Esophagus muscularis mucosa (tissue), 4 donors: ENCODE measurements at regions not wholly inside any gene's neighbourhood (a gene's known extent, or its start where the extent isn't known, plus 50 kb on each side); places are given as distances from the start of the nearest gene placed in this dataset.

Source experiments
- DNase-seq: peaks from one replicate; pipeline ENCODE4 v3.0.0-alpha.2; 2017; ENCODE audit errors: extremely low spot score
- H3K27ac ChIP-seq, 4 donors: fragments of 200-600 bp; sonication (generic); replicated peaks in 1 of 4; 1 replicate in 3 of 4; 2 replicates in 1 of 4; pipeline ENCODE4 v1.5.1; 2016 to 2019; ENCODE audit warnings: mild to moderate bottlenecking in 1 of 4
- H3K27me3 ChIP-seq, 4 donors: fragments of 200-600 bp; sonication (generic); one replicate each; pipeline versions ENCODE4 v1.5.1 to v1.6.0; 2016 to 2019
- H3K36me3 ChIP-seq, 4 donors: fragments of 200-600 bp; sonication (generic); one replicate each; pipeline ENCODE4 v1.5.1; 2016 to 2019
- H3K4me1 ChIP-seq, 4 donors: fragments of 200-600 bp; sonication (generic); one replicate each; pipeline ENCODE4 v1.5.1; 2016 to 2019
- H3K4me3 ChIP-seq, 4 donors: fragments of 200-600 bp; sonication (generic); 1 replicate in 2 of 4; 2 replicates in 2 of 4; pipeline ENCODE4 v1.5.1; 2016 to 2019; ENCODE audit warnings: mild to moderate bottlenecking in 4 of 4, moderate library complexity in 1 of 4
- H3K9me3 ChIP-seq, 4 donors: fragments of 200-600 bp; sonication (generic); 1 replicate in 3 of 4; 2 replicates in 1 of 4; pipeline ENCODE4 v1.5.1; 2016 to 2019
- EP300 ChIP-seq: sonication (generic); formaldehyde crosslinking; IDR thresholded peaks from one replicate; pipeline ENCODE4 v1.6.1; 2017; ENCODE audit warnings: antibody characterized with exemption
- POLR2A ChIP-seq: fragments of 450-650 bp; IDR thresholded peaks from one replicate; pipeline ENCODE4 v1.6.1; 2017; ENCODE audit warnings: antibody characterized with exemption, moderate library complexity, mild to moderate bottlenecking, low read depth
- POLR2AphosphoS5 ChIP-seq, 2 donors: sonication (generic); formaldehyde crosslinking; IDR thresholded peaks; one replicate each; pipeline ENCODE4 v1.6.1; 2017; ENCODE audit warnings: antibody characterized with exemption in 2 of 2
- WGBS: methylation state at CpG from one replicate; pipeline ENCODE4 v1.1.5; 2018; 5-methylcytosine and 5-hydroxymethylcytosine counted together
- intact Hi-C: fragments of 100-400 bp; cut with DNase I; formaldehyde crosslinking; loops from one replicate; pipeline ENCODE4 v1.15.1; 2023
- TF ChIP-seq, protein P1 (sequence below), 3 experiments: fragments of 200-600 bp in 2 of 3; fragments of 450-650 bp in 1 of 3; sonication (generic) in 2 of 3; IDR thresholded peaks; one replicate each; pipeline ENCODE4 v1.5.1; 2017 to 2019; ENCODE audit warnings: antibody characterized with exemption in 3 of 3, mild to moderate bottlenecking in 2 of 3, moderate library complexity in 1 of 3

DNA sequence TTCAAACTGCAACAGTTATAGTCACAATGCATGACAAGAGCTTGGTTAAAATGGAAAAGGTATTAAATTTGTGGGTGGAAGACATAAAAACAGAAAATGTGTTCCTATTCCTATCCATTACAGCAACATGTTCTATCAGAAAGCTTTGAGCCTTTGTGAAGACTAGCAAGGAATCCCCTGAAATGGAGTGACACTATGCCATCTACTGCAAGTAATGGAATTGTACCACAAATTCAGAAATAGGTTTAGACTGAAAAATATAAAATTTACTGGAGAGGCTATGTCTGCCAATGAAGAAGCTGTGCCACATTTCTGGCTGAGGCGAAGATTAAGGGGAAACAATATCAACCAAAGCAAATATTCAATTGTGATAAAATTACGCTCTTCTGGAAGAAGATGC, 247.9 kb downstream of the ADAM29 start:
- no peaks in the 10 kb centered on the region for H3K27me3 ChIP-seq
- no peak for DNase-seq
- H3K36me3 ChIP-seq = no peaks in the 10 kb centered on the region
- TF ChIP-seq POLR2A (no peak), POLR2AphosphoS5 (IDR thresholded peaks at IDR 0.05) (no peak), EP300 (no peak)
- TF ChIP-seq, protein P1, sequence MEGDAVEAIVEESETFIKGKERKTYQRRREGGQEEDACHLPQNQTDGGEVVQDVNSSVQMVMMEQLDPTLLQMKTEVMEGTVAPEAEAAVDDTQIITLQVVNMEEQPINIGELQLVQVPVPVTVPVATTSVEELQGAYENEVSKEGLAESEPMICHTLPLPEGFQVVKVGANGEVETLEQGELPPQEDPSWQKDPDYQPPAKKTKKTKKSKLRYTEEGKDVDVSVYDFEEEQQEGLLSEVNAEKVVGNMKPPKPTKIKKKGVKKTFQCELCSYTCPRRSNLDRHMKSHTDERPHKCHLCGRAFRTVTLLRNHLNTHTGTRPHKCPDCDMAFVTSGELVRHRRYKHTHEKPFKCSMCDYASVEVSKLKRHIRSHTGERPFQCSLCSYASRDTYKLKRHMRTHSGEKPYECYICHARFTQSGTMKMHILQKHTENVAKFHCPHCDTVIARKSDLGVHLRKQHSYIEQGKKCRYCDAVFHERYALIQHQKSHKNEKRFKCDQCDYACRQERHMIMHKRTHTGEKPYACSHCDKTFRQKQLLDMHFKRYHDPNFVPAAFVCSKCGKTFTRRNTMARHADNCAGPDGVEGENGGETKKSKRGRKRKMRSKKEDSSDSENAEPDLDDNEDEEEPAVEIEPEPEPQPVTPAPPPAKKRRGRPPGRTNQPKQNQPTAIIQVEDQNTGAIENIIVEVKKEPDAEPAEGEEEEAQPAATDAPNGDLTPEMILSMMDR (IDR thresholded peaks at IDR 0.05) = no peak
- H3K27ac ChIP-seq = no peak overlapping the region
- no peaks in the 10 kb centered on the region for H3K4me1 ChIP-seq
- 79% methylated on average over 2 of the region's 2 CpGs for WGBS
- intact Hi-C loops = no loop called here
- H3K4me3 ChIP-seq = no peak overlapping the region
- no peaks in the 10 kb centered on the region for H3K9me3 ChIP-seq

DNA sequence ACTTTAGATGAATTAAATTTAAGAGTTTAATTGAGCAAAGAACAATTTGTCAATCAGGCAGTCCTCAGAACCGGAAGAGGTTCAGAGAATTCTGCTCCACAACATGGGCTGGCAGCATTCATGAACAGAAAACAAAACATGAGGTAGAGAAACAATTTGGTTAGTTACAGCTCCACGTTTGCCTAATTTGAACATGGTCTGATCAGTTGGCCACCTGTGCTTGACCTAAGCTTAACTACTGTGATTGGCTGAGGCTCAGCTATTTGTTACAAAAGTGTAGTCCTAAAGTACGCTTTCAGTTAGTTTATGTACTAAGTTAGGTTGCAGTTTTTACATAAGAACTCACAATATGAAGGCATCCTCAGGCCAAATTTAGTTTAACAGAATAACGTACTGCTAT, 258.6 kb downstream of the ADAM29 start:
- TF ChIP-seq, protein P1 (IDR thresholded peaks at IDR 0.05) = no peak
- TF ChIP-seq EP300 (no peak), POLR2A (no peak), POLR2AphosphoS5 (IDR thresholded peaks at IDR 0.05) (no peak)
- Histone ChIP-seq H3K4me3 (no peak overlapping the region), H3K27me3 (no peaks in the 10 kb centered on the region), H3K27ac (no peak overlapping the region), H3K36me3 (no peaks in the 10 kb centered on the region), H3K4me1 (no peaks in the 10 kb centered on the region), H3K9me3 (no peaks in the 10 kb centered on the region)
- intact Hi-C loops = no loop called here
- 63% methylated on average over 4 of the region's 4 CpGs for WGBS
- no peak for DNase-seq

DNA sequence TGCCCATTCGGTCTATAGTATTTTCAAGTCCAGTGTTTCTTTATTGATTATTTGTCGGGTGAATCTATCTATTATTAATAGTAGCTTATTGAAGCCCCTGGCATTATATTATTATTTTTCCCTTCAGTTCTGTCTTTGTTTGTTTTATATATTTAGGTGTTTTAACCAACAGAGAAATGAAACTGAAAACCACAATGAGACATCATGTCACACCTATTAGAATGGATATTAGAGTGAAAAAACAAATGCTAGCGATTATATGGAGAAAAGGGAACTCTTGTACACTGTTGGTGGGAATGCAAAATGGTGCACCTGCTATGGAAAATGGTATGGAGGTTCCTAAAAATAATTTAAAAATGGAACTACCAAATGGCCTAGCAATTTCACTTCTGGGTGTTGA, 272.5 kb downstream of the ADAM29 start:
- Histone ChIP-seq H3K4me3 (no peak overlapping the region), H3K27ac (no peak overlapping the region), H3K36me3 (no peaks in the 10 kb centered on the region), H3K4me1 (no peaks in the 10 kb centered on the region), H3K27me3 (no peaks in the 10 kb centered on the region), H3K9me3 (peaks cover 0 to 2% (median under 1%) of the 10 kb centered on the region in 4 donors)
- 66% methylated on average over 3 of the region's 3 CpGs for WGBS
- intact Hi-C loops = no loop called here
- TF ChIP-seq, protein P1 (IDR thresholded peaks at IDR 0.05) = no peak
- TF ChIP-seq POLR2A (no peak), EP300 (no peak), POLR2AphosphoS5 (IDR thresholded peaks at IDR 0.05) (no peak)
- DNase-seq = no peak

DNA sequence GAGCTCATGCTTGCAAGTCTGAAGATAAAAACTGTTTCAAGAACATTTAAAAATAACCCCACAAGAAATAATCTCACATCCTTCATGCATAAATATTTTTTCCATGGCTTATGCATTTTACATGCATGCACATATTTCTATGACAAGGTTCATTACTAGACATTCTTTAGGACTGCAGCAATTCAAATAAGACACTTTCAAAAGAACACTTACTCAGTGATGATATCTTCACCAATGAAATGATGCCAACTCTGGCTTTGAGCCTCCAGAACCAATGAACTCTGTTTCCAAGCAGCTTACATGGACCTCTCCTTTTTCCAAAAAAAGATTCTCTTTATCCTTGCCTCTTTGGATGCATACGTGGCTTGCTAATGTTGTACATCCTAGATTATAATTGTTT, 279.9 kb downstream of the ADAM29 start:
- Histone ChIP-seq H3K9me3 (no peaks in the 10 kb centered on the region), H3K27me3 (no peaks in the 10 kb centered on the region), H3K4me3 (no peak overlapping the region), H3K4me1 (no peaks in the 10 kb centered on the region), H3K27ac (no peak overlapping the region), H3K36me3 (no peaks in the 10 kb centered on the region)
- intact Hi-C loops = no loop called here
- WGBS = 64% methylated on average over 1 of the region's 1 CpG
- no peak for DNase-seq
- no peak for TF ChIP-seq POLR2AphosphoS5 (IDR thresholded peaks at IDR 0.05)
- TF ChIP-seq POLR2A = no peak
- TF ChIP-seq, protein P1 (IDR thresholded peaks at IDR 0.05) = no peak
- no peak for TF ChIP-seq EP300

DNA sequence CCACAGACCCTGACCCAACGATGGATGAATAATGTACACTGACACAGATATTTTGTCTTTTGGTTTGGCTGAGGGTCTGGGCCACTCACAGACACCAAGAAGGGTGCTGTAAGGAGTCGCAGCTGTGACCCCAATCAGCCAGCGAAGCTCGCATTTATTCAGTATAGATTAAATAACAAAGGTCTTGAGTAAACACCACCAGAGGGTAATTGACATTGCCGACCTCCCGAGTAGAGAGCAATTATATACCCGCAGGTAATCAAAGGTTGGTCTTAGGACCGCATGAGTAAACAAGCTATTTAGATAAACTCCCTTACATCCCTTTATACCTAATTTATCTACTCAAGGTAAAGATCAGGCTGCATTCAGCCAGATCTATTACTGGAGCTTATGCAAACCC, 297.1 kb downstream of the ADAM29 start:
- intact Hi-C loops = no loop called here
- no peak for TF ChIP-seq POLR2A
- no peak for TF ChIP-seq EP300
- H3K36me3 ChIP-seq = no peaks in the 10 kb centered on the region
- WGBS = 88% methylated on average over 8 of the region's 8 CpGs
- no peaks in the 10 kb centered on the region for H3K4me1 ChIP-seq
- no peak for DNase-seq
- no peak overlapping the region for H3K4me3 ChIP-seq
- peaks cover 0 to 33% (median 32%) of the 10 kb centered on the region in 4 donors for H3K9me3 ChIP-seq
- H3K27ac ChIP-seq = no peak overlapping the region
- no peaks in the 10 kb centered on the region for H3K27me3 ChIP-seq
